Middle frontal gyrus (tissue), 1 donor: ENCODE measurements at regions not wholly inside any gene's neighbourhood (a gene's known extent, or its start where the extent isn't known, plus 50 kb on each side); places are given as distances from the start of the nearest gene placed in this dataset.

Experiments
- DNase-seq: peaks from one replicate; pipeline ENCODE4 v3.0.0-alpha.2; 2015; ENCODE audit warnings: low spot score; ENCODE audit errors: extremely low spot score

- no peak for DNase-seq
Measured at GRCh38 chr11:45062115-45062514, 84.3 kb upstream of the PRDM11 start.

GRCh38 chr11:45062974-45063635, 83.3 kb upstream of the PRDM11 start:
- no peak for DNase-seq

- DNase-seq: no peak
Measured at GRCh38 chr11:45063669-45064068, 82.8 kb upstream of the PRDM11 start.

- DNase-seq: no peak
Measured at GRCh38 chr11:45067966-45068365, 78.5 kb upstream of the PRDM11 start.

GRCh38 chr11:45071232-45071631, 75.2 kb upstream of the PRDM11 start:
- no peak for DNase-seq

- DNase-seq: no peak
Measured at GRCh38 chr11:45073685-45074141, 72.7 kb upstream of the PRDM11 start.

GRCh38 chr11:45075519-45075918, 70.9 kb upstream of the PRDM11 start:
- DNase-seq: no peak

- no peak for DNase-seq
Measured at GRCh38 chr11:45075952-45076351, 70.5 kb upstream of the PRDM11 start.

GRCh38 chr11:45076761-45077160, 69.7 kb upstream of the PRDM11 start:
- DNase-seq: no peak

GRCh38 chr11:45078236-45079074, 68.0 kb upstream of the PRDM11 start:
- DNase-seq: peak; percentile 65

- no peak for DNase-seq
Measured at GRCh38 chr11:45079075-45079444, 67.4 kb upstream of the PRDM11 start.

GRCh38 chr11:45079567-45079942, 66.9 kb upstream of the PRDM11 start:
- DNase-seq: no peak

GRCh38 chr11:45079943-45080719, 66.3 kb upstream of the PRDM11 start:
- peak; percentile 33 for DNase-seq

GRCh38 chr11:45082744-45083543, 63.5 kb upstream of the PRDM11 start:
- no peak for DNase-seq

GRCh38 chr11:45083544-45084087, 62.8 kb upstream of the PRDM11 start:
- DNase-seq: no peak

- DNase-seq: no peak
Measured at GRCh38 chr11:45085646-45086501, 60.6 kb upstream of the PRDM11 start.

GRCh38 chr11:45086526-45086925, 59.9 kb upstream of the PRDM11 start:
- DNase-seq: no peak

GRCh38 chr11:45087086-45087899, 59.1 kb upstream of the PRDM11 start:
- no peak for DNase-seq

- no peak for DNase-seq
Measured at GRCh38 chr11:45087900-45088160, 58.6 kb upstream of the PRDM11 start.
